Stimulated activated CD4-positive, alpha-beta T cell treated with anti-CD3 and anti-CD28 coated beads, Interleukin-1b, Interleukin-23, amount 100 ng/mL, for 48 hours (primary cell): ENCODE measurements at regions not wholly inside any gene's neighbourhood (a gene's known extent, or its start where the extent isn't known, plus 50 kb on each side); places are given as distances from the start of the nearest gene placed in this dataset.

Experiments
- DNase-seq: peaks from one replicate; pipeline ENCODE4 v3.0.0-alpha.2; 2020

DNA sequence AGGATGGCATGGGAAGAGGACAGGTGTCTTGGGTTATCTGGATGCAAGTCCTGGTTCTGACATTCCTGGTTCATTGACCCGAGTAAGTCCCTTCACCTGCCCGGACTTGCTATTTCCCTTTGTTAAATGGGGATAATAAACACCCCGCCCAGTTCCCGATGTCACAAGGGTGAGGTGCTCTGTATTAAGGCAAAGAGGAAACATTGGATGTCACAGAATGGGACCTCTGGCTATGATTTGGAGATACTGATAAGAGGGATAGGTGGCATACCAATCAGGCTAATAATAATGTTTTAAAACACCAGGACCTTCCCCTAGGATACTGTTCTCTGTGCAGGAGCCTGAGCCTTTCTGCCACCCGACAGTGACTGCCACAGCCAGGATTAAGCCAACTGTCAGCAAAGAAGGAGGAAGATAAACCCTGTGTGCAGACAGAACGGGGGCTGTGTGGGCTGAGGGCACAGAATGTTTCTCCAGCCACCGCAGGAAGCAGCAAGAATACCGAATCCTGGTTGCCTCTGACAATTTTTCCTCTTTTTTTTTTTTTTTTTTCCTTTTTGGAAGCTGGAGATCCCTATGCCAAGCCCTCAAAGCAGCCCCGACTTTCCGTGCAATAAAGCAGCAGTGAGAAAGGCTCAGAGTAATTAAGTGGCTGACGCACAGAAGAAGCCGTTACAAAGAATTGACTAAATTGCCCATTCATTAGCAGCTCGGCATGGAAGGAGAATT lies 336.6 kb downstream of the SMAD2 start:
- no peak for DNase-seq

GRCh38 chr18:47591429-47591828 lies 339.0 kb downstream of the SMAD2 start:
- DNase-seq = no peak

GRCh38 chr18:47587587-47587986 lies 336.1 kb upstream of the SKOR2 start:
- no peak for DNase-seq

DNA sequence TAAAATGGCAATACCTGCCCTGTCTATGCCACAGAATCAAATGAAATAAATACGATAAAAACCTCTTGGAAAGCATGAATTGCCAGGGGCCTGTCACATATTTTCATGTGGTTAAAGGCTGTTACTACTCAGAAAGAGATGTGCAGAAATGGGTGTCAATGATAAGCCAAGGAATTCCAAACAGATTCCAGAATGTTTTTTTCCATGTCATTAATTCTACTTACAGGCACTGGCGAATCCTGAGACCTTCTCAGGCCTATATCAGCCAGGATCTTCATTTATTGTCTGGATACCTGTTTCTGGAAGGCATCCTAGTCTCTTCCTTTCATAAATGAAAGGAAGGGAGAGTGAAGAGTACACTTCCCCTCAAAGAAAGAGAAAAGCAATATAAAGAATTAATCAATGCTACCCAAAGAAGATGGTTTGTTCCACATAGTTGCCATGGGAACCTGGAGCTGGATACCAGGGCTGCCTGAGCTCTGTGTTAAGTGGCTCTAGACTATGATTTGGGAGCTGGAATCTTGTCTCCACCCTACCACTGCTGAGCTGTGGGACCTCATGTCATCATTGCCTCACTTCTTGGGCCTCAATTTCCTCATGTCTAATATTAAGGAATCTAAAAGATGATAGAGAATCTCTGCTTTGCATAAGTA lies 335.1 kb upstream of the SKOR2 start:
- DNase-seq = no peak

GRCh38 chr18:47585914-47586313 lies 334.5 kb upstream of the SKOR2 start:
- no peak for DNase-seq

GRCh38 chr18:47585136-47585535 lies 333.7 kb upstream of the SKOR2 start:
- no peak for DNase-seq

- no peak for DNase-seq
Measured at GRCh38 chr18:47582093-47582492, 330.6 kb upstream of the SKOR2 start.

GRCh38 chr18:47577520-47577919 lies 326.1 kb upstream of the SKOR2 start:
- DNase-seq = no peak

GRCh38 chr18:47574966-47575365 lies 323.5 kb upstream of the SKOR2 start:
- DNase-seq = no peak

GRCh38 chr18:47571957-47572356 lies 320.5 kb upstream of the SKOR2 start:
- no peak for DNase-seq

- no peak for DNase-seq
Measured at GRCh38 chr18:47566809-47567208, 315.3 kb upstream of the SKOR2 start.

DNA sequence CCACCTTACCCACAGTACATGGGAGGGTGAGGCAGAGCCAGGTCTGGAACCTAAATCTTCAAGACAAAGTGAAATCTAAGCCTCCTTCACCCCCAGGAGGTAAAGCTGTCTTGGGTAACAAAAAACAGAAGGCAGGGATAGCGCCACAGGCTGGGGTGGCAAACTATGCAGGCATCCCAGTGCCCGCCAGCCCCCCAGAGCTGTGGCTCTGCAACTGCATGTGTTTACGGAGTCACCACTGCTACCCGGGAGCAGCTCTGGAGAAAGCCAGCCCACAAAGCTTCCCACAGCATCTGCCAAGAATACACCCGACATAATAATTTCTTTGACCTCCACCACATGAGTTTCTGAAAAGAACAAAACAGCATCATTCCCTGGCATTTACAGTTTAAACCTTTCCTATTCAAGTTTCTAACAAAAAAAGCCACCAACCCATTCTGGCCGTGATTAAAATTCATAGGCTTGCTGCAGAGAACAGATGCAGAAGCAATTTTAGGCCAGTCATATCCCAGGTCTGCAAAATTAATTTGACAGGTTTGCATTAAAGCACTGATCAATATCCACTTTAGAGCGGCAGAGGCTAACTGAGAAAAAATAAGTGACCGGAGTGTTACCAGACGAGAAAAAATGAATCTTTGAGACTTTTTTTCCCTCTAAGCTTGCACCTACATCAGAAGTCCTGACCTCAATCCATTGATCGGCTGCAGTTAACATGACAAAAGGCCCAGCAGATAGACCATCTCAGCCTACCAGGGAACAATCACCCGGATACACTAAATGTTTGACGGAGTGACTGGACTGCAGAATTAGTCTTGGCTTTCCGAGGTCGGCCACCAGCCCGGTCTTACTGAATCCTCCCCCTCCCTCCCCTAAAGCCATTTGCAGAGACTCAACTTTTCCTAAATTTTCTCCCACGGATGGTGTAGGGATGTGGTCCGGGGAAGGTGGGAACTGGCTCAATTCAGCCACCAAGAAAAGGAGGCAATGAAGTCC lies 309.6 kb upstream of the SKOR2 start:
- DNase-seq = no peak

DNA sequence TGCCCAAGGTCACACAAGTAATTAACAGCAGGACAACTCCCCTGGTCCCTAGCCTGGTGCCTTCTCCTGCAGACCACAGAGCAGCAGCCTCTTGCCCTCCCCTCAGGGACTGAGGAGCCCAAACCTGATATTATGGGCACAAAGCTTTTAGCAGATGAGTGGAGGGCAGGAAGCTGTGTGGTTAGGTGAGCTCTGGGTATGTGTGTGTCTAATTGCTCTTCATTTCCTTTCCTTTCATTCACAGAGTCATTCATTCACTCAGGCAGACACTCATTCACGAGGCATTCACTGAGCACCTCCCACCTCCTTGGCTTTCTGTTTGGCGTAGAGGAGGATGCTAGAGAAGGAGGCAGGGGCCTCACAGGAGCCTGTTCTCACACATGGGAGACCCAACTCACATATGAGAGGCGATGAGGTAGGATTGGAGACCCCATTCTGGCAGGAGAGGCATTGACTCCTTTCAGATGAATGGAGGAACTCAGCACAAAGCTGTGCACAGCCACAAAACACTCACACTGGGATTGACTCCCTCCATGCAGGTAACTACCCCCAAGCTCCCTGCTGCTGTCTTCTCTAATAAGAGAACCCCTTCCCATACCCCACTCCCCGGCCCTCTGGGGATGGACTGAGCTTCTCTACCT lies 306.8 kb upstream of the SKOR2 start:
- no peak for DNase-seq

- DNase-seq = no peak
Measured at GRCh38 chr18:47557160-47557559, 305.7 kb upstream of the SKOR2 start.

DNA sequence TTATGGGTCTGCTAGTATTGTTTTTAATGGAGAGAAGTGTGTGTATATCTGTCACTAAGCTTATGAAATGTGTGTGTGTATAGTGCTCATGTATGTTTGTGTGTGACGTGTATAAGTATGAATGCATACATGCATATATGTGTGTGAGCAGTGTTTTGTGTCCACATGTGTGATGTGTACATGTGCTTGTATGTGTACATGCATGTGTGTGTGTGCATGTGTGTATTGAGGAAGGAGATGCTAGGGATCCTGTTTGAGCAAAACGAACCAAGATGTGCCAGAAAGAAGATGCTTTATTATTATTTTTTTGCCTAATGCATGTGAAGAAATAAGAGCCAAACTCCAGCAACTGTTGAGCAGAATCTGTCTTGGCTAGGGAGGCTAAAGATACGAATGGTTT lies 301.3 kb upstream of the SKOR2 start:
- DNase-seq = no peak

GRCh38 chr18:47550611-47551010 lies 299.2 kb upstream of the SKOR2 start:
- no peak for DNase-seq

GRCh38 chr18:47549021-47549540 lies 297.6 kb upstream of the SKOR2 start:
- DNase-seq = no peak

DNA sequence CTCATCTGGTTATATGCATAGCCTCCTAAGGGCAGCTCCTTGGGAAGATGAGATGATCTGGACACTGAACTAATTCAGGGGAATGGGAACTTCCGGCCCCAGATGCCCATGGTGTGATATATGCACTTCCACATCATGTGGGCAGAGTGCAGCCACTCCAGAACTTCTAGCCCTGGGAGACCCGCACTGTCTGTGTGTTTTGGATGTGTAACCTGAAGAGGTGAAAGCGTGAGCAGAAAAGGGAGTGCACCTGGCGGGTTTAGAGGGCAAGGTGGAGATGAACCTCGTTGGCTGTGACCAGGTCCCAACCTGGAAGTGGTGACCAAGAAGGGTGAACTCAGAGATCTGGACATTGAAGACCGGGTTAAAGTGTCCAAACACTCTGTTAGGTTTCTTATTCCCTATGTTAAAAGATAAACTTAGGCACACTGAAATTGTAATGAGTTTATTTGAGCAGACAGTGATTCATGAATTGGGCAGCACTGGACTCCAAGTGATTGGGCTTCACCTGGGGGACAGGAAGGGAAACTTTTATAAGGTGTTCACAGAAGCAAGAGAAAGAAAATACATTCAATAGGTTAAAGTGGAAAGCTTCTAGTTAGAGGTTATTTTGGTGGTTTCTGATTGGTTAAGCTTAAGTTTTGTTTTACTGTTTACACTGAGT lies 296.2 kb upstream of the SKOR2 start:
- no peak for DNase-seq

GRCh38 chr18:47545613-47546012 lies 294.2 kb upstream of the SKOR2 start:
- no peak for DNase-seq

- DNase-seq = no peak
Measured at GRCh38 chr18:47543080-47543479, 291.6 kb upstream of the SKOR2 start.

GRCh38 chr18:47542551-47542950 lies 291.1 kb upstream of the SKOR2 start:
- DNase-seq = no peak

- no peak for DNase-seq
Measured at GRCh38 chr18:47531717-47532116, 280.3 kb upstream of the SKOR2 start.
